SK-N-SH treated with all-trans-retinoic acid at 6 μM for 48 hours (cell line): ENCODE measurements at regions not wholly inside any gene's neighbourhood (a gene's known extent, or its start where the extent isn't known, plus 50 kb on each side); places are given as distances from the start of the nearest gene placed in this dataset.

Experiments used
- ATAC-seq: fragments of 200-7000 bp; cut with Tn5 transposase; 3 replicates; pipeline ENCODE4 v1.9.1; 2020; ENCODE audit warnings: mild to moderate bottlenecking, moderate library complexity
- ARNTL ChIP-seq: fragments of 450-650 bp; formaldehyde crosslinking; IDR thresholded peaks from 2 replicates; pipeline ENCODE4 v1.5.0; 2020; ENCODE audit warnings: low read depth, mild to moderate bottlenecking, moderate library complexity, borderline replicate concordance
- BACH2 ChIP-seq: fragments of 250-450 bp; sonication (Bioruptor Pico); IDR thresholded peaks from 2 replicates; pipeline ENCODE4 v1.9.0; 2021; ENCODE audit warnings: mild to moderate bottlenecking, borderline replicate concordance
- ESRRG ChIP-seq: fragments of 250-450 bp; sonication (Bioruptor Pico); IDR thresholded peaks from 2 replicates; pipeline ENCODE4 v1.6.1; 2021; ENCODE audit warnings: mild to moderate bottlenecking
- GLIS3 ChIP-seq: fragments of 250-450 bp; sonication (Bioruptor Pico); IDR thresholded peaks from 2 replicates; pipeline ENCODE4 v1.5.0; 2020; ENCODE audit warnings: mild to moderate bottlenecking, moderate library complexity
- ISL1 ChIP-seq: fragments of 250-450 bp; sonication (Bioruptor Pico); IDR thresholded peaks from 2 replicates; pipeline ENCODE4 v2.1.2; 2022; ENCODE audit warnings: mild to moderate bottlenecking, moderate library complexity
- OSR1 ChIP-seq: fragments of 250-450 bp; sonication (Bioruptor Pico); IDR thresholded peaks from 2 replicates; pipeline ENCODE4 v1.8.0; 2022; ENCODE audit warnings: moderate library complexity, mild to moderate bottlenecking, inconsistent platforms
- PPARA ChIP-seq: fragments of 250-450 bp; sonication (Bioruptor Pico); IDR thresholded peaks from 2 replicates; pipeline ENCODE4 v1.5.0; 2020; ENCODE audit warnings: mild to moderate bottlenecking, borderline replicate concordance
- RARB ChIP-seq: fragments of 250-450 bp; sonication (Bioruptor Pico); IDR thresholded peaks from 2 replicates; pipeline ENCODE4 v1.8.0; 2021; ENCODE audit warnings: mild to moderate bottlenecking, moderate library complexity
- SNAI2 ChIP-seq: fragments of 250-450 bp; sonication (Bioruptor Pico); IDR thresholded peaks from 2 replicates; pipeline ENCODE4 v1.5.0; 2020; ENCODE audit warnings: mild to moderate bottlenecking, moderate library complexity
- TCF4 ChIP-seq: fragments of 250-450 bp; sonication (Bioruptor Pico); IDR thresholded peaks from 2 replicates; pipeline ENCODE4 v1.8.0; 2021; ENCODE audit warnings: mild to moderate bottlenecking, moderate library complexity, borderline replicate concordance
- TOX ChIP-seq: fragments of 250-450 bp; sonication (Bioruptor Pico); IDR thresholded peaks from 2 replicates; pipeline ENCODE4 v1.8.0; 2021; ENCODE audit warnings: mild to moderate bottlenecking, moderate library complexity, borderline replicate concordance
- ZC3H10 ChIP-seq: fragments of 250-450 bp; sonication (Bioruptor Pico); IDR thresholded peaks from 2 replicates; pipeline ENCODE4 v1.5.1; 2021; ENCODE audit warnings: mild to moderate bottlenecking, moderate library complexity
- ZFP3 ChIP-seq: fragments of 250-450 bp; sonication (Bioruptor Pico); IDR thresholded peaks from 2 replicates; pipeline ENCODE4 v1.5.0; 2020; ENCODE audit warnings: mild to moderate bottlenecking, moderate library complexity
- ZNF565 ChIP-seq: fragments of 450-650 bp; formaldehyde crosslinking; conservative IDR thresholded peaks from 2 replicates; pipeline ENCODE4 v1.5.0; 2020; ENCODE audit warnings: low read depth, mild to moderate bottlenecking, moderate library complexity
- ZNF70 ChIP-seq: fragments of 450-650 bp; formaldehyde crosslinking; IDR thresholded peaks from 2 replicates; pipeline ENCODE4 v1.5.0; 2020; ENCODE audit warnings: mild to moderate bottlenecking, moderate library complexity
- TF ChIP-seq, protein P1 (sequence below): fragments of 250-450 bp; sonication (Bioruptor Pico); IDR thresholded peaks from 2 replicates; pipeline ENCODE4 v1.5.0; 2020; ENCODE audit warnings: mild to moderate bottlenecking, moderate library complexity
- TF ChIP-seq, protein P2 (sequence below): fragments of 250-450 bp; sonication (Bioruptor Pico); IDR thresholded peaks from 2 replicates; pipeline ENCODE4 v1.5.1; 2021; ENCODE audit warnings: mild to moderate bottlenecking, moderate library complexity
- TF ChIP-seq, protein P3 (sequence below): fragments of 250-450 bp; sonication (Bioruptor Pico); IDR thresholded peaks from 2 replicates; pipeline ENCODE4 v1.5.1; 2020; ENCODE audit warnings: low read depth, mild to moderate bottlenecking, moderate library complexity
- TF ChIP-seq, protein P4 (sequence below): fragments of 250-450 bp; sonication (Bioruptor Pico); IDR thresholded peaks from 2 replicates; pipeline ENCODE4 v1.8.0; 2021; ENCODE audit warnings: low read depth, mild to moderate bottlenecking, moderate library complexity, borderline replicate concordance
- TF ChIP-seq, protein P5 (sequence below): fragments of 250-450 bp; sonication (Bioruptor Pico); IDR thresholded peaks from 2 replicates; pipeline ENCODE4 v1.8.0; 2020; ENCODE audit warnings: mild to moderate bottlenecking, moderate library complexity, borderline replicate concordance

DNA sequence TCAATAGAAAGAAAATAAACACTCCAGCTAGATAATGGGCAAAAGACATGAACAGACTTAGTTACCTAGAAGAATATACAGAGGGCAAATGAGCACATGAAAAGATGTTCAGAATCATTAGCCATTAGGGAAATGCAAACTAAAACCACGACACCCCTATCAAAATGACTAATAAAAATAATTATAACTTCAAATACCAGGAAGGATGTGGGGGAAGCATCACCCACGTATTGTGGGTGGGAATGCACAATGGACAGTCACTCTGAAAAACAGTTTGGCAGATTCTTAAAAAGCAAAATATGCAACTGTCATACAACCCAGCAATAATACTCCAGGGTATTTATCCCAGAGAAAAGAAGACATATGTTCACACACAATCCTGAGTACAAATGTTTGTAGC lies 92.6 kb downstream of the DLL1 start:
- no peak for ATAC-seq
- no peak for TF ChIP-seq ZNF70 (CRISPR knock-in tag)
- TF ChIP-seq TOX (CRISPR knock-in tag) = no peak
- no peak for TF ChIP-seq BACH2 (CRISPR knock-in tag)
- TF ChIP-seq, protein P1, sequence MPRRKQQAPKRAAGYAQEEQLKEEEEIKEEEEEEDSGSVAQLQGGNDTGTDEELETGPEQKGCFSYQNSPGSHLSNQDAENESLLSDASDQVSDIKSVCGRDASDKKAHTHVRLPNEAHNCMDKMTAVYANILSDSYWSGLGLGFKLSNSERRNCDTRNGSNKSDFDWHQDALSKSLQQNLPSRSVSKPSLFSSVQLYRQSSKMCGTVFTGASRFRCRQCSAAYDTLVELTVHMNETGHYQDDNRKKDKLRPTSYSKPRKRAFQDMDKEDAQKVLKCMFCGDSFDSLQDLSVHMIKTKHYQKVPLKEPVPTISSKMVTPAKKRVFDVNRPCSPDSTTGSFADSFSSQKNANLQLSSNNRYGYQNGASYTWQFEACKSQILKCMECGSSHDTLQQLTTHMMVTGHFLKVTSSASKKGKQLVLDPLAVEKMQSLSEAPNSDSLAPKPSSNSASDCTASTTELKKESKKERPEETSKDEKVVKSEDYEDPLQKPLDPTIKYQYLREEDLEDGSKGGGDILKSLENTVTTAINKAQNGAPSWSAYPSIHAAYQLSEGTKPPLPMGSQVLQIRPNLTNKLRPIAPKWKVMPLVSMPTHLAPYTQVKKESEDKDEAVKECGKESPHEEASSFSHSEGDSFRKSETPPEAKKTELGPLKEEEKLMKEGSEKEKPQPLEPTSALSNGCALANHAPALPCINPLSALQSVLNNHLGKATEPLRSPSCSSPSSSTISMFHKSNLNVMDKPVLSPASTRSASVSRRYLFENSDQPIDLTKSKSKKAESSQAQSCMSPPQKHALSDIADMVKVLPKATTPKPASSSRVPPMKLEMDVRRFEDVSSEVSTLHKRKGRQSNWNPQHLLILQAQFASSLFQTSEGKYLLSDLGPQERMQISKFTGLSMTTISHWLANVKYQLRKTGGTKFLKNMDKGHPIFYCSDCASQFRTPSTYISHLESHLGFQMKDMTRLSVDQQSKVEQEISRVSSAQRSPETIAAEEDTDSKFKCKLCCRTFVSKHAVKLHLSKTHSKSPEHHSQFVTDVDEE (CRISPR knock-in tag) = no peak
- TF ChIP-seq, protein P2, sequence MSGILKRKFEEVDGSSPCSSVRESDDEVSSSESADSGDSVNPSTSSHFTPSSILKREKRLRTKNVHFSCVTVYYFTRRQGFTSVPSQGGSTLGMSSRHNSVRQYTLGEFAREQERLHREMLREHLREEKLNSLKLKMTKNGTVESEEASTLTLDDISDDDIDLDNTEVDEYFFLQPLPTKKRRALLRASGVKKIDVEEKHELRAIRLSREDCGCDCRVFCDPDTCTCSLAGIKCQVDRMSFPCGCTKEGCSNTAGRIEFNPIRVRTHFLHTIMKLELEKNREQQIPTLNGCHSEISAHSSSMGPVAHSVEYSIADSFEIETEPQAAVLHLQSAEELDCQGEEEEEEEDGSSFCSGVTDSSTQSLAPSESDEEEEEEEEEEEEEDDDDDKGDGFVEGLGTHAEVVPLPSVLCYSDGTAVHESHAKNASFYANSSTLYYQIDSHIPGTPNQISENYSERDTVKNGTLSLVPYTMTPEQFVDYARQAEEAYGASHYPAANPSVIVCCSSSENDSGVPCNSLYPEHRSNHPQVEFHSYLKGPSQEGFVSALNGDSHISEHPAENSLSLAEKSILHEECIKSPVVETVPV (CRISPR knock-in tag) = no peak
- no peak for TF ChIP-seq GLIS3 (CRISPR knock-in tag)
- no peak for TF ChIP-seq ZFP3 (CRISPR knock-in tag)
- TF ChIP-seq, protein P3, sequence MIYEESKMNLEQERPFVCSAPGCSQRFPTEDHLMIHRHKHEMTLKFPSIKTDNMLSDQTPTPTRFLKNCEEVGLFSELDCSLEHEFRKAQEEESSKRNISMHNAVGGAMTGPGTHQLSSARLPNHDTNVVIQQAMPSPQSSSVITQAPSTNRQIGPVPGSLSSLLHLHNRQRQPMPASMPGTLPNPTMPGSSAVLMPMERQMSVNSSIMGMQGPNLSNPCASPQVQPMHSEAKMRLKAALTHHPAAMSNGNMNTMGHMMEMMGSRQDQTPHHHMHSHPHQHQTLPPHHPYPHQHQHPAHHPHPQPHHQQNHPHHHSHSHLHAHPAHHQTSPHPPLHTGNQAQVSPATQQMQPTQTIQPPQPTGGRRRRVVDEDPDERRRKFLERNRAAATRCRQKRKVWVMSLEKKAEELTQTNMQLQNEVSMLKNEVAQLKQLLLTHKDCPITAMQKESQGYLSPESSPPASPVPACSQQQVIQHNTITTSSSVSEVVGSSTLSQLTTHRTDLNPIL (CRISPR knock-in tag) = no peak
- TF ChIP-seq OSR1 (CRISPR knock-in tag) = no peak
- TF ChIP-seq ZNF565 (CRISPR knock-in tag) = no peak
- TF ChIP-seq SNAI2 (CRISPR knock-in tag) = no peak
- no peak for TF ChIP-seq PPARA
- TF ChIP-seq RARB (CRISPR knock-in tag) = no peak
- no peak for TF ChIP-seq TCF4 (CRISPR knock-in tag)
- TF ChIP-seq ZC3H10 = no peak
- TF ChIP-seq, protein P4, sequence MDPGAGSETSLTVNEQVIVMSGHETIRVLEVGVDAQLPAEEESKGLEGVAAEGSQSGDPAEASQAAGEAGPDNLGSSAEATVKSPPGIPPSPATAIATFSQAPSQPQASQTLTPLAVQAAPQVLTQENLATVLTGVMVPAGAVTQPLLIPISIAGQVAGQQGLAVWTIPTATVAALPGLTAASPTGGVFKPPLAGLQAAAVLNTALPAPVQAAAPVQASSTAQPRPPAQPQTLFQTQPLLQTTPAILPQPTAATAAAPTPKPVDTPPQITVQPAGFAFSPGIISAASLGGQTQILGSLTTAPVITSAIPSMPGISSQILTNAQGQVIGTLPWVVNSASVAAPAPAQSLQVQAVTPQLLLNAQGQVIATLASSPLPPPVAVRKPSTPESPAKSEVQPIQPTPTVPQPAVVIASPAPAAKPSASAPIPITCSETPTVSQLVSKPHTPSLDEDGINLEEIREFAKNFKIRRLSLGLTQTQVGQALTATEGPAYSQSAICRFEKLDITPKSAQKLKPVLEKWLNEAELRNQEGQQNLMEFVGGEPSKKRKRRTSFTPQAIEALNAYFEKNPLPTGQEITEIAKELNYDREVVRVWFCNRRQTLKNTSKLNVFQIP = no peak
- TF ChIP-seq ARNTL (CRISPR knock-in tag) = no peak
- no peak for TF ChIP-seq ISL1
- TF ChIP-seq, protein P5, sequence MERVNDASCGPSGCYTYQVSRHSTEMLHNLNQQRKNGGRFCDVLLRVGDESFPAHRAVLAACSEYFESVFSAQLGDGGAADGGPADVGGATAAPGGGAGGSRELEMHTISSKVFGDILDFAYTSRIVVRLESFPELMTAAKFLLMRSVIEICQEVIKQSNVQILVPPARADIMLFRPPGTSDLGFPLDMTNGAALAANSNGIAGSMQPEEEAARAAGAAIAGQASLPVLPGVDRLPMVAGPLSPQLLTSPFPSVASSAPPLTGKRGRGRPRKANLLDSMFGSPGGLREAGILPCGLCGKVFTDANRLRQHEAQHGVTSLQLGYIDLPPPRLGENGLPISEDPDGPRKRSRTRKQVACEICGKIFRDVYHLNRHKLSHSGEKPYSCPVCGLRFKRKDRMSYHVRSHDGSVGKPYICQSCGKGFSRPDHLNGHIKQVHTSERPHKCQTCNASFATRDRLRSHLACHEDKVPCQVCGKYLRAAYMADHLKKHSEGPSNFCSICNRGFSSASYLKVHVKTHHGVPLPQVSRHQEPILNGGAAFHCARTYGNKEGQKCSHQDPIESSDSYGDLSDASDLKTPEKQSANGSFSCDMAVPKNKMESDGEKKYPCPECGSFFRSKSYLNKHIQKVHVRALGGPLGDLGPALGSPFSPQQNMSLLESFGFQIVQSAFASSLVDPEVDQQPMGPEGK (CRISPR knock-in tag) = no peak
- TF ChIP-seq ESRRG = no peak

DNA sequence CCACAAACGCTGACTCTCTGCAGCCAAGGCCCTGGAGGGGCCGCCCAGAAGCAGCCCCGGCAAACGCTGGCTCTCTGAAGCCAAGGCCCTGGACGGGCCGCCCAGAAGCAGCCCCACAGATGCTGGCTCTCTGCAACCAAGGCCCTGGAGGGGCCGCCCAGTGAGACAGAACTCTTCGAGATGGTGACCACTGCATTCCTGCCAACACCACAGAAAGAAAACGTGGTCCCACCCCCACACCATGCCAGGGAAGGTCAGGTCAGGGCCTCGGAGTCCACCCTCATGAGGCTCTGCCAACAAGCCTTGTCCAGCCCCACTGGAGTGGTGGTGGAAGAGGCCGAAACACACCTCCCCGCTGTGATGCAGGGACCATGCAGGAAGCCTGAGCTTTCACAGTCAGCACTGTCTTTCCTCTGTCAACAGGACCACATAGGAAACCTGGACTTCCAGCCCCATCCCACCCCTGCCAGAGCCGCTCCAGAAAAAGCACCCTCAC lies 97.5 kb downstream of the DLL1 start:
- ATAC-seq = no peak
- no peak for TF ChIP-seq SNAI2 (CRISPR knock-in tag)
- TF ChIP-seq TOX (CRISPR knock-in tag) = no peak
- TF ChIP-seq, protein P3 (CRISPR knock-in tag) = no peak
- TF ChIP-seq, protein P4 = no peak
- TF ChIP-seq PPARA = no peak
- TF ChIP-seq RARB (CRISPR knock-in tag) = no peak
- TF ChIP-seq ARNTL (CRISPR knock-in tag) = no peak
